GM19324 (cell line): ENCODE measurements at regions not wholly inside any gene's neighbourhood (a gene's known extent, or its start where the extent isn't known, plus 50 kb on each side); places are given as distances from the start of the nearest gene placed in this dataset.

Source experiments
- ATAC-seq: cut with Tn5 transposase; IDR thresholded peaks from one replicate; pipeline ENCODE4 v1.9.1; 2021; ENCODE audit warnings: mild to moderate bottlenecking, moderate library complexity; ENCODE audit not compliant: unreplicated experiment, low FRiP score

DNA sequence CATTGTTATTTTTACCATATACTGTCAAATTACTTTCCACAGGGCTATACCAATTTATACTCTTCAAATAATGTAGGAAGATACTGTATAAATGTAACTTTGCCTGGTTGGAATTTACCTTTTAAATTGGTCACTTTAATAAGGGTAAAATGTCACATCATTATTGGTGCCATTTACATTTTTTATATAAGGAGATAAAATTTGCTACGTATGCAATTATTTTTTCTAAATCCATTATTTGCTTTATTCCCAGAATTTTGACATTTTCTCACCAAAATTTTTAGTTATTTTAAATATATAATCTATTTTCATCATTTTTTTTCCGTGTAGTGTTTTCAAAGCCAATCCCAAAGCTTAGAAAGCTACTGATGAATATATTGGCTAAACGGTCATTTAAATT lies 664.7 kb downstream of the KCNJ2 start:
- no peak for ATAC-seq

DNA sequence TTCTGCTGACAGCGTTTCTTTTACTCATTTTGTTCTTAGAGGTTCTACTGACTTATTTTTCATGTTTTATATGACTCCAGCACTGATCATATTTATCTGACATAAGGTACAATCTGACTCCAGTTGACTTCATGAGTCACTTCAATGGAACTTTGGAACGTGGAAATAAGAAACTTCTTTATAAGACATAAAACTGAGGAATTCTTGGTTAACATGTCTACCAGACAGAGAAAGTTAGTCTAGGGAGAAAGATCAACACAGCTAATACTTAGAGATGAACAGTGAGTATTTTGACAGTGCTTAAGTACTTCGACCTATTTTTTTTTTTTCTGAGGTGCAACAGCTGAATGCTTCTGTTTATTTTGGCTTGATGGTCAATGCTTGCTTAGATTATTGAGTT lies 679.5 kb downstream of the KCNJ2 start:
- no peak for ATAC-seq

DNA sequence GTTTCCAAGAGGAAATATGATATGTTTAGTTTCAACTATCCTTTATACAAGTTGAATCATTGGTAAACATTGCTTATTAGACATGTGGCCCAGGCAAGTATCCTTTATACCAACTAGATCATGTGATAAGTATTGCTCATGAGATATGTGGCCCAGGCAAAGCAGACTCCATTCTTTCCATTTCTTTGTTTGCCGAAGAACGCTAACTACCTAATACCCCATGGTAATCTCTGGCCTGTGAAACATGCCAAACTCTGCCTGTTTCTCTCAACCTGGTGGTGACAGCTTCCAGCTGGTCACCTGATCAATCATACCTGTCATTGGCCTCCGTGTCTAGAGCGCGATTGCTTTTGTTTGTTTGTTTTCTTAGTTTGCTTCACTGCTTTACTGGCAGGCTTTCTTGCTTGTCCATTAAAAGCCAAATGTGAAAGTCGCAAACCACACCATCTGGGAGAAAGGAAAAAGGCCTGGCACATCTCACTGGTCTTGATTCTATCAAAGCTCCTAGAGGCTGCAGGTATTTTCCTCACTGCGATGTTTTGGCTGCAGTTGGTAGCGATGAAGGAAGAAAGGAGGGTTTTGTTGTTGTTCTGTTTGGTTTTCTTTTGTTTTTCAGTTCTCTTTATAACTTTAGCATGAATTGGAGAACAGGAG lies 686.2 kb downstream of the KCNJ2 start:
- ATAC-seq: no peak

DNA sequence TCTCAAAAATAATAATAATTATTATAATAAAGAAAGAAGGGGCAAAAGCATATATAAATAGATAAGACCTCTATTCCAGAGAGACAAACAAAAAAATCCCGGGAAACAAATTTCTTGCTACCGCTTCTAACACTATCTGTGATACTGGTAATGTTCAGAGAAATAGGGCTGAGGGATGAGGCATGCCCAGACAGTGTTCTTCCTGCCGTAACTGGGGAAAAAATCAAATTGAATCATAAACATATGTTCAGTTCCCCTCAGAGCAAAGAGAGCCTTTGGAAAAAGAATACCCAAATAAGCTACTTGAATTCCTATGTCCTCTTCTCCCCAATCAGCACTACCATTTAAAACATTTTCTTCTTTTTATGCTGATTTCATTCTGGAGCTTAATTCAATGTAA lies 688.0 kb downstream of the KCNJ2 start:
- ATAC-seq: no peak

DNA sequence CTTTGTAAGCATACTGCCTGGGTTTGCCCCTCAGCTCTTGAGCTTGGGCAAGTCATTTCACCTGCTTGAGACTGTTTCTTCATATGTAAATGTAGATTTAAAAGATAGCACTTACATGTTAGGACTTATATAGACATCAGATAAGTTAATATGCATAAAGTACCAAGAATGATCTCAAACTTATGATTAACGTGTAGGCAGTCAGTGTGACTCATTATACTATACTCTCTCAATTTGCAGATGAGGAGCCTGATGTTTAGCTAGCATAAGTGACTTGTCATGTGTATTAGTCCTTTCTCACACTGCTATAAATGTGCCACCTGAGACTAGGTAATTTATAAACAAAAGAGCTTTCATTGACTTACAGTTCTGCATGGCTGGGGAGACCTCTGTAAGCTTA lies 690.5 kb downstream of the KCNJ2 start:
- no peak for ATAC-seq

DNA sequence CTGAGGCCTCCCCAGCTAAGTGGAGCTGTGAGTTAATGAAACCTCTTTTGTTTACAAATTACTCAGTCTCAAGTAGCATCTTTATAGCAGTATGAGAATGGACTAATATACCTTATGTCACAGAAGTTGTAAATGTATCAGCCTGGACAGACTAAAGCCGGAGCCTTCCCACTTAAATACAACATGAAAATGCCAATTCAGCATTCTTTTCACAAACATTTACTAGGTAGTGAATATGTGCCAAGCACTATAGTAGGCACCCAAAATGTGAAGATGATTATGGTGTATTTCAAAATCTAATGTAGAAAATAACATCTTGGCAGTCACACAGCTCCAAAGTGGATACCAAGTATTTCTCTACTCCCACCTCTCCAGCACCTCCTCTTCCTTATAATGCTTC lies 693.0 kb downstream of the KCNJ2 start:
- no peak for ATAC-seq

DNA sequence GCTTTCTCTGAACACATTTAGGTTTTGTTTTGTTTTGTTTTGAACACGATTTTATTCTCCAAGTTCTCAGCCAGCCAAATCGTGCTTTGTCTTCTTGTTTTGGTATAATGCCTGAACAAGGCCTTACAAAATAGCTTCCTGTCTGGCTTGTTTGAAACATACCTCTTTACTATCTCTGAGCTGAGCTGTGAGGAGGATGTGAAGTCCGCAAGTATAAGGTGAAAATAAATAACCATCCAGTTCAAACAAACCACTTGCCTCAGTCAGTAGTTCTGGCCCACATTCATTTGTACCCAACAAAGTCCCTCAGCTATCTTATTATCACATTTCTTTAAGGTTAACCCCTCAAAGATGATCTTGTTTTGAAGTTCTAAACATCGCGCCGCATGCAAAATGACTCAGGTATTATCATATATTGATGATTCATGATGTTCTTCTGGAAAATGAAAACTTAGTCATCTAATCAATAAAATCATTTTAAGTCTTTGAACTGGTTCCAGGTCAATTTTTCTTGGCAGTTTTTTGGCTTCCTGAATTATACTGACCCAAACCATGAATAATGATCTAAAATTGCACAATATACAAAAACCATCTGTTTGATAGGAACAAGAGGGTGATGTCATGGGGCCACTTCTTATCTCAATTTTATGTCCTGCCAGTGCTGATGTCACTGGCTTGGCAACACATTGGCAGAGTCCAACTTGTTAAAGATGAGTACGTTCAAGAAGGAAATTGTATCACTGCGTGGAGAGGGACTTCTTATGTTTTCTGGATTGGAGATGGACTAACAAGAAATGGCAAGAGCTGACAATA lies 694.3 kb downstream of the KCNJ2 start:
- ATAC-seq: no peak

DNA sequence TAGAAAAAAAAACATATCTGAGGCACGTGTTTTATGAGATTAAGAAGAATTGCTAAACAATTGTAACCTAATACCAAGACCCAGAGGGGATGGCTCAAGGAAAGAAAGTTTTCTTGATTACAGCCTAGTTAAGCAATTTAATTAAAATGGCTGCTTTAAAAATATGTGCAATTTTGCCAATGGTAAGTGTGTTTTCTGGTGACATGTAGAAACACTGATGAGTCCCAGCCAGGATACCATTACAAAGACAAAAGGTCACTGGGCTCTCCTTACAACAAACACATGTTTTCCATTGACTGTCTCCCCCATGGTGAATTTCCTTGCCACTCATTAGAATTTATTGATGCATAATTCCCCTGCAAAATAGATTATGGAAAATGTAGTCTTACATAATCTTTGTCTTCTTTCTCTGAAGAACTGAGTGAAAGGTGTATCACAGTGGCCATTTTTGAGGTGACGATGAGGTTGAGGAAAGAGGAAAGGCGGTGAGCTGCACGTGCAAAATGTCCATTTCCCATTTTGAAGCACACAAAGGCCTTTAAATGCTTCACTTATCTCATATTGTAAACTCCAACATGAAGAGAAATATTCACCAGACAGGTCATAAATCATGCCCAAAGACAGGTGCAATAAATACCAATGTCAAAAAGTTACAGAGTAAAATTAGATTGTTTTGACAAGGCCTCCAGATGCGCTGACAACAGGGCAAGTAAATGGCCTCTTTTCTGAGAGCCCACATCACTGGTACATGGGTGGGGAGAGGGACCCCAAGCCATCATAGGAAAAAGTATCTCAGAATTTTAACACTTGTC lies 696.9 kb downstream of the KCNJ2 start:
- no peak for ATAC-seq

DNA sequence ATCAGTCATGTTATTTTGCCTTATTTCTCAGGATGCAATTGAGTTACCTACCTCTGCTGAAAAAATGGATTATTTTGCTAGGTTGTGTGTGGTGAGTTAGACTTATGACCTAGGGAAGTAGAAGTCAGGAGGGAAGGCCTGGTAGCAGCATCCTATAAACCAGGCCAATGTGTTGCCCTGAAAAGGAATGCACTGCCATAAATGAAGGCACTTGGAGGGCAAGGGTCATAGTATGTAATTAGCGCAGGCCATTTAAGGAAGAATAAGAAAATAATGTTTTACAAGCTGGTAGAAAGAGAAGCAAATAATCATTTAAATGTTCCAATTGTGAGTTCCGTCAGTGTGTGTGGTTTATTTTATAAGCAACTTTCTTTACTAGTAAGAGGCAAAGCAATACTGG lies 698.8 kb downstream of the KCNJ2 start:
- no peak for ATAC-seq

DNA sequence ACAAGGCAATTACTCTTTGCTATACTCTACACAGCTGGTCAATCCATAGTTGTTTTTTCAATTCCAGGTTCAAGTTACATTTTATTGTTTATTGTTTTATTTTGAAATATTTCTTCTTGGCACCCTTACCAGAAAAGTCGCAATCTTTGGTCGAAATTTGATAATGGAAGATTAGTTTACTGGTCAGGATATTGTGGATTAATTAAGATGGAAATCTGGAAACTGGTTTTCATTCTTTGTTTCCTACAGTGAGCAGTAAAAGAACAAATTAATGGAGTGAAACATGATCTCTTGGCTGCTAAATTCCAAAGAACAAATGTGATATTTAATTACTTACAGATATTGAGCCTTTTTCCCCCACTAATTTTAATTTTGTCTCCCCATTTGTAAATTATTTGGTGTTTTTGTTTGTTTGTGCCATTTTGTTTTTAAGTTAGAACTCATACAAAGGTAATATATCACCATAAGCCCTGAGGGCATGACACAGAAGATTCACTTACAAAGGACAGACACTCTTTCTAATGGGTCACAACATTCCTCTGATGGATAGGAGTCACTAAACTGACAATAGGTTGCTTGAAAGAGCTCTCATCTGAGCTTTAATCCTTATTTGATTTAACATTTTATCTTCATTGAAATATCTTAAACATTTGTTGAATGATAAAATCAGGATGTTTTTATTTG lies 700.2 kb downstream of the KCNJ2 start:
- ATAC-seq: no peak

DNA sequence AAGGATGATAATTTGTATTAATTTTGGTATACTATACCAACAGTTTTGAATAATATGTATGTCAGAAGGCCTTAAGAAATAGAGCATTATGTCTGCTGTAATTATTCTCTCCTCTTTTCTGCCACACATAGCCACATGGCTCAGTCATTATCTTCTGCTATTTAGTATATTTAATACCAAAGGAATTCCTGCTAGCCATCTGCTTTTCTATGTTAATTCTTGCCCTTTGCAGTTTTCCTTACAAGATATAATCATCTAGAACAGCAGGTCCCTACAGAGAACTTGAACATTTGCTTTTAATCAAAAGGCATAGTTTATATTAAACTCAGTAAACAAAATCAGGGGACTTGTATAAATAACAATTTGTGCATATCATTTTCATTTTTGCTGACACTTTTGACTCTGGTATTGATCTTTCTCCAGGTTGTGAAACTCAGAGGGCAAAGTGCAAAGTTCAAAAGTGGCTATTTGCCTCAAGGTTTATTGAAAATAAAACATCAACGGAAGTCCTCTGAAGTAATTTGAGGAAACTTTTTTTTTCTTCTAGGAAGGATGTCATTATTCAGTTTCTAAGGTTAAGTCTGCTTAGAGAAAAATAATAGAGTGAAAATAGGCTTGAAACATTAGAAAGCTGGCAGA lies 702.0 kb downstream of the KCNJ2 start:
- no peak for ATAC-seq

DNA sequence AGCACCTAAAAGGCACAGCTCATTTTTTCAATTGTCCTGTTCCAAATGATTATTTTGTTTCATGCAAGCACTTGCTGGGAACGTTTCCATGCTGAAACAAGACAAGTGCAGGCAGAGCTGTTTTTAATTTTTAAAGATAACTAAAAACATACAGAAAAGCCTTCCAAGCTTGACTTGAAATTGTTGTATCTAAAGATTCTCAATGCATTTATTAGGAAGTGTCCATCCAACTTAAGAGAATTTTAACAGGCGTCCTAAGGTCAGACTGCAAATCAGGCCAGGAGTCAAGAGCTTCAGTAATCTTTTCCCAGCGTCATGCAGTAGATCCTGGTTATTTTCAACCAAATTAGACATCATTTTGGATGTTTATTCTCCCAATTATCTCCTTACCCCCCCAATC lies 702.8 kb downstream of the KCNJ2 start:
- ATAC-seq: no peak

DNA sequence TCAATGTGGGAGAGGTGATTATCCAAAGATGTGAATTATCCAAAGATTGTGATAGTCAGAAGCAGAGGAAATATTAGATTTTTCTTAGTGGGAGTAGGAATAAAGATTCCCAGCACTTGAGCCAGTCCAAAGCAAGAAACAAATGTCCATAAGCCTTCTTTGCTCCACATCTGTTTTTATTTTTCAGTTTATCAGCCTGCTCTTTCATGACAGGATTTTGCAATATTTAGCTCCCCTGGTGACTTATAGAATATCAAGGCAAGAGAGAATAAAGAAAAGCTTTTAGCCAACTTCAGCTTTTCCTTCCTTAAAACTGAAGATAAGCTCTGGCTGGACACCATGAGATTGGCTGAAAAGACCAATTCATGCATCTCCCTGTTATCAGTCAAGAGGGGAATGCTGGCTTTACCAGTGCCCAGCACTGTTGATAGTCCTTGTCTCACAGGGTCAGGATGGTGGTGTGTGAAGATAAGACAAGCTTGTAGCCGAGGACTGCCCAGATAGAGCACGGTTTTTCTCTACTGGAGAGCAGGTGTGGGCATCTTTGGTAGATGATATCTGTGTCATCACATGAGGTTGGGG lies 706.5 kb downstream of the KCNJ2 start:
- no peak for ATAC-seq

DNA sequence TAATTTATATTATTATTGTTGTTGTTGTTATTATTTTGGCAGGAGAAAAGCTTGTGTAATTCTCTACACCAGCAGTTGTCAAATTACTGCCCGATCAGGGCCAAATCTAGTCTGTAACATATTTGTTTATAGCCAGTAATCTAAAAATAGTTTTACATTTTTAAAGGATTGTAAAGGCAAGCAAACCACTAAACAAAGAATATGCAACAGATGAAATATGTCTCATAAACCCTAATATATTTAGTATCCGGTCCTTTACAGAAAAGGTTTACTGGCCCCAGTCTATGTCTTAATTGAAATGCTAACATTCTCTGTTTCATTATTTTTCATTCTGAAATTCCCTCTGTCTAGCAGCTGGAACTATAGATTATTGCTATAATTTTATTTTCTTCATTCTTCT lies 709.5 kb downstream of the KCNJ2 start:
- ATAC-seq: no peak

DNA sequence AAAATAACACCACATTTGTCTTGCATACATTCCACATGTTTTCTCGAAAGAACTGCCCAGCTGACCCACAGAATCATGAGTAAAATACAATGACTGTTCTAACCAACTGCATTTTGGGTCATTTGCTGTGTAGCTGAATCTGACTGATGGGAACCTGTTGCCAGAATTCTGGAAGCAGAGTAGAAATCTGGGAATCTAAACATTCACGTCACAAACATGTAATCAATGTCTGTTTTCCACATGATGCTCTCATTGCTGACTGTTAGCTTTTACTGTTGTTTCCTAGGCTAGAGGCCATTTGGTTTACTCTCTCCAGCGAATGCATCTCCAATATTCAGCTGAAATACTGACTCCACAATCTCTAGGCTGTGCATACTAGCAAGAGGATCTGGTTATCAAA lies 710.1 kb downstream of the KCNJ2 start:
- no peak for ATAC-seq

DNA sequence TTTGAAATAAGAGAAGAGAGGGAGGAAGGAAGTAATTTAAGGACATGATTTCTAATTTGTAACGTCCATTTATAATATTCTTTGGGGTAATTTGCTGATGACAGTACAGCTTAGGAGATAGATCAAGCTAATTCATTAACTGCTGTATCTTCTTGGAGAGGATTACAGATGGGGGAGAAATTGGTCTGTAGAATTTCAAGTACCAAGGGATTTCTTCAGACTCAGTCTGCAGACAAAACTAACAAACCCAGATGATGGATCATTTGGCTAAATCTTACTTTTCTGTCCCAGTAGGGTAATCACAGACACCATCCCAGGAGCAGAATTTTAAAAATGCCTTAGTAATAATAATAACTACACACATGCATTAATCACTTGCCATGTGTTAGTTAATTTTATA lies 711.8 kb downstream of the KCNJ2 start:
- ATAC-seq: no peak

DNA sequence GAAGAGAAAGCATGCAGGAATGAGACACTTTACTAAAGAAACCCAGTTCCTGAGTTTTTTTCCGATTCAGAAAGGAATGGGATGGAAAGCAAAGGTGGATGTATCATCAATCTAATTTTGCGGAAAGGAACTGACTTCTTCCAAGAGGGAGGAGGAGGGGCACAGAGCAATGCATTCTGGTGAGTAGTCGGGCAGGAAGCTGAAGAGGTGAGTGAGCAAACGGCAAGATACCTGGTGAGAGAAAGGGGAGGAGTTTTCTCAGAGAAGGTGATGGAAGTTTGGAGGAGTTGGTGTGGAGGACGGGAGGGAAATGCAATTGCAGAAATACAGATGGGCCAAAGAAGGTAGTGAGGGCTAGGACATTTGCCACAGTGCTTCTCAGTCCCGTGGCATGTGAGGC lies 713.2 kb downstream of the KCNJ2 start:
- no peak for ATAC-seq

DNA sequence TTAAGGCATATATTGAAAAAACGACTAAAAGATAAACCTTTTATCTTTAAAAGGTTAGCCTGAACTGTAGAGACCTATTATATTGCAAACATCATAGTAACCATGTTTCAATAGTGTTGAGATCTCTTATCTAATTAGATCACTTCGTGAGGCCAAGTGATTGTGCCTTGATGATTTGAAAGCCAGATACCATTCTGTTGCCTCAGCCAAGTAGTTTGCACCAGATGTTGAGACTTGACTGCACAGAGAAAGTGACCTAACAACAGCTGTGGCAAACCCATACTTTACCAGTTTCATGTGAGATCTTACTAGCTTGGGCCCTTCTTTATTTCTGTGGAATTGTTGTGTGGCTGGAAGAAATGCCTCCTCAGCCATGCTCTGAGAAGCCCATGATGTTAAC lies 717.3 kb downstream of the KCNJ2 start:
- ATAC-seq: no peak

DNA sequence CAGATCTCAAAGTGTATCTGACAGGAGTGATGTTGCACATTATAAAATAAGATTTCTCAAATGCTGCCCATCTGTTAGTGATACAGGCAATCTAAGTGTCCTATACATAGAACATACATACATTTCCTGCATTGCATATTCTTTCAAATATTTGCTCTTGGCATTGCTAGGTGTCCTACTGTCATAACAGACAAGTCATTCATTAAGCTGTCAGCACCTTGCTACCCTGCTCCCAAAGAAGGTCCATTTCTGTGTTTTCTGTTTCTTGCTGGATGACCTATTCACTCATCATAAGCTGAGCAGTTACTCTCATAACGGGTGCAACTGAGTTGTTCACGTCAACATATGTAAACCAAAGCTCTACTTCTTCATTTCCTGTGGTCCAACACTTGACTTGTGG lies 719.0 kb downstream of the KCNJ2 start:
- ATAC-seq: no peak

DNA sequence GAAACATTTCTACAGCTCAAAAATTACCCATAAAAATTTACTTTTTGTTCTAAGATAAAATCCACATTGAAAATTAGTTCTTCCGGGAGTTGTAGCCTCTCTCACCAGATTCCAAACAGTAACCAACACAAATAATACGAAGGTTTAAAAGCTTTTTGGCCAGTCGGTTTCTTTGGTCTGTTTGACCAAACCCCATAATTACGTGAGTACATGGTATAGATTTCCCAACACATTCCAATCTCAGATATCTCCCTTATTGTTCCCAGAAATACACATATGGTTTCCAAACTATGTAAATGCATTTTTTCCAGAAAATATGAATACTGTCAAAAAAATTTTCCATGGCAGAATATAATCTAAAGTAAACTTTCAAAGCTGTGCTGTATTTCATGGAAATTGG lies 722.0 kb downstream of the KCNJ2 start:
- no peak for ATAC-seq
